ENCODE measurements at regions not wholly inside any gene's neighbourhood (a gene's known extent, or its start where the extent isn't known, plus 50 kb on each side); places are given as distances from the start of the nearest gene placed in this dataset.

GRCh38 chr18:65631766-65632165 lies 119.0 kb upstream of the CDH7 start:
- H3K27ac ChIP-seq = no peak overlapping the region
- TF ChIP-seq, protein P1, sequence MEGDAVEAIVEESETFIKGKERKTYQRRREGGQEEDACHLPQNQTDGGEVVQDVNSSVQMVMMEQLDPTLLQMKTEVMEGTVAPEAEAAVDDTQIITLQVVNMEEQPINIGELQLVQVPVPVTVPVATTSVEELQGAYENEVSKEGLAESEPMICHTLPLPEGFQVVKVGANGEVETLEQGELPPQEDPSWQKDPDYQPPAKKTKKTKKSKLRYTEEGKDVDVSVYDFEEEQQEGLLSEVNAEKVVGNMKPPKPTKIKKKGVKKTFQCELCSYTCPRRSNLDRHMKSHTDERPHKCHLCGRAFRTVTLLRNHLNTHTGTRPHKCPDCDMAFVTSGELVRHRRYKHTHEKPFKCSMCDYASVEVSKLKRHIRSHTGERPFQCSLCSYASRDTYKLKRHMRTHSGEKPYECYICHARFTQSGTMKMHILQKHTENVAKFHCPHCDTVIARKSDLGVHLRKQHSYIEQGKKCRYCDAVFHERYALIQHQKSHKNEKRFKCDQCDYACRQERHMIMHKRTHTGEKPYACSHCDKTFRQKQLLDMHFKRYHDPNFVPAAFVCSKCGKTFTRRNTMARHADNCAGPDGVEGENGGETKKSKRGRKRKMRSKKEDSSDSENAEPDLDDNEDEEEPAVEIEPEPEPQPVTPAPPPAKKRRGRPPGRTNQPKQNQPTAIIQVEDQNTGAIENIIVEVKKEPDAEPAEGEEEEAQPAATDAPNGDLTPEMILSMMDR (conservative IDR thresholded peaks at IDR 0.05) = no peak

GRCh38 chr18:65628390-65628789 lies 122.4 kb upstream of the CDH7 start:
- no peak overlapping the region for H3K27ac ChIP-seq
- TF ChIP-seq, protein P1 (conservative IDR thresholded peaks at IDR 0.05) = no peak

- no peak overlapping the region for H3K27ac ChIP-seq
- TF ChIP-seq, protein P1 (conservative IDR thresholded peaks at IDR 0.05) = no peak
Observed at GRCh38 chr18:65623676-65624075, 127.1 kb upstream of the CDH7 start.

GRCh38 chr18:65622436-65622835 lies 128.4 kb upstream of the CDH7 start:
- TF ChIP-seq, protein P1 (conservative IDR thresholded peaks at IDR 0.05) = no peak
- H3K27ac ChIP-seq = no peak overlapping the region

DNA sequence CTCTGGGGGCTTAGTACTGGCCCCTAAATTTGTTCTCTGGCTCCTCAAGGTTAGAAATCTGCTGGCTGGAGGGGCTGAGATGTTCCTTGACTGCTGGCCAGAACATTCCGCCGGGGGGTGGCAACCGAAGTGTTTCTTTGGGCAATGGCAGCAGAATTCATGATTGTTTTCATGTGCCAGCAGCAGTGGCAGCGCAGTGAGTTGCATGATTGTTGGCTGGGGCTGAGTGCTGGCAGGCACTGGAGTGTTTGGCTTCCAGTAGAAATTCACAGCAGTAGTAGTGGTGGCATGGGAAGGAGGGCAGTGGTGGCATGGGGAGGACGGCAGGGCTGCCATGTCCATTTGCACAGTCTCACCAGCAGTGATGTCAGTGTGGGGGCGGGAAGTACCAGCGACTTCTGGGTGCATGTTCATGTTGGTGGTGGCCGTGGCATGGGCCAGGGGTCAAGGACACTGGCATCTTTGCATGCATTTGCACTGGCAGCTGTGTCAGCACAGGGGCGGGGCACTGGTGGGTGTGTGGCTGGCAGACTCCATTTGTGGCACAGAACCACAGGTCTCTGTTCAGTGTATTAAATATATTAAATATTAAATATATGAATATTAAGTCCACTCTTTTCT lies 130.6 kb upstream of the CDH7 start:
- TF ChIP-seq, protein P1 (conservative IDR thresholded peaks at IDR 0.05) = no peak

GRCh38 chr18:65610939-65611338 lies 139.9 kb upstream of the CDH7 start:
- no peak overlapping the region for H3K27ac ChIP-seq
- TF ChIP-seq, protein P1 (conservative IDR thresholded peaks at IDR 0.05) = no peak

More for the DNA sequence above, 130.6 kb upstream of the CDH7 start:
- H3K27ac ChIP-seq = no peak overlapping the region

DNA sequence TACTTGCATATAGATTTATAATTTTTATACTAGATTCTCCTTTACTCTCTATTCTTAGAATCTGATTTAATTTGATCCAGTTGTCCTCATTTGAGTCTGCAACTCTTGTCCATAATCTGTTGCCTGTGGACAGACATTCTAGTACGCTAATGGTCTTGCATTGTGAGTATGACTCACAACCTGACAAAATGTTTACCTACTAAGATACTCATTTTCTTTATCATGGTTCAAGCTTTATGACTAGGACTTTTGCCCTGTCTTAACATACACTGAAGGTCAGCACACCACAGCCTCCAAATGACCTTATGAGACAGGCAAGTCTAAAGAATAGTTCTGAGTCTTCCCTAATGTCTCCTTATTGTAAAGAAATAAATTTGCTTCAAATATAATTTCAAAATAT lies 142.3 kb upstream of the CDH7 start:
- TF ChIP-seq, protein P1 (conservative IDR thresholded peaks at IDR 0.05) = no peak
- no peak overlapping the region for H3K27ac ChIP-seq

Data from VCaP (cell line).